OCI-LY1 (cell line): ENCODE measurements at regions not wholly inside any gene's neighbourhood (a gene's known extent, or its start where the extent isn't known, plus 50 kb on each side); places are given as distances from the start of the nearest gene placed in this dataset.

Experiments used
- H2AFZ ChIP-seq: fragments of 200-600 bp; sonication (generic), shearing (Covaris generic); 2 replicates; pipeline ENCODE4 v1.6.0; 2014; ENCODE audit warnings: antibody characterized with exemption, mild to moderate bottlenecking, low read length
- H3F3A ChIP-seq: fragments of 200-600 bp; sonication (generic), shearing (Covaris generic); 2 replicates; pipeline ENCODE4 v1.6.0; 2014; ENCODE audit warnings: mild to moderate bottlenecking, antibody characterized with exemption, low read length, moderate library complexity; ENCODE audit not compliant: insufficient read depth
- H3K27ac ChIP-seq: fragments of 200-600 bp; sonication (generic); 2 replicates; pipeline ENCODE4 v1.5.1; 2014; ENCODE audit warnings: low read length, mixed run types, mild to moderate bottlenecking, low read depth; ENCODE audit not compliant: poor library complexity, severe bottlenecking
- H3K27me3 ChIP-seq: fragments of 200-600 bp; sonication (generic); 2 replicates; pipeline ENCODE4 v1.6.0; 2014; ENCODE audit warnings: antibody characterized with exemption, mild to moderate bottlenecking, low read length, moderate library complexity; ENCODE audit not compliant: insufficient read depth
- H3K36me3 ChIP-seq: fragments of 200-600 bp; sonication (generic); 2 replicates; pipeline ENCODE4 v1.6.1; 2014; ENCODE audit warnings: mild to moderate bottlenecking, antibody characterized with exemption, low read length, moderate library complexity, mixed read lengths; ENCODE audit not compliant: insufficient read depth
- H3K4me1 ChIP-seq: fragments of 200-600 bp; sonication (generic); 2 replicates; pipeline ENCODE4 v1.5.1; 2014; ENCODE audit warnings: mild to moderate bottlenecking, low read length, moderate library complexity; ENCODE audit not compliant: insufficient read depth, severe bottlenecking
- H3K4me2 ChIP-seq: fragments of 200-600 bp; sonication (generic), shearing (Covaris generic); 2 replicates; pipeline ENCODE4 v1.6.1; 2014; ENCODE audit warnings: low read length
- H3K4me3 ChIP-seq: fragments of 200-600 bp; sonication (generic); 2 replicates; pipeline ENCODE4 v1.5.1; 2014; ENCODE audit warnings: low read length, low read depth, mild to moderate bottlenecking, mixed read lengths; ENCODE audit not compliant: poor library complexity, severe bottlenecking
- H3K79me2 ChIP-seq: fragments of 200-600 bp; shearing (Covaris generic); 2 replicates; pipeline ENCODE4 v1.6.1; 2016; ENCODE audit warnings: mixed run types, low read length, mixed read lengths; ENCODE audit not compliant: insufficient read depth
- H3K9ac ChIP-seq: fragments of 200-600 bp; sonication (generic), shearing (Covaris generic); 2 replicates; pipeline ENCODE4 v1.6.1; 2014; ENCODE audit warnings: mild to moderate bottlenecking, low read length, mixed read lengths
- H3K9me2 ChIP-seq: fragments of 200-600 bp; sonication (generic), shearing (Covaris generic); 2 replicates; pipeline ENCODE4 v1.6.1; 2014; ENCODE audit warnings: low read depth, mild to moderate bottlenecking, low read length, mixed read lengths
- H3K9me3 ChIP-seq: fragments of 200-600 bp; shearing (Covaris generic); 2 replicates; pipeline ENCODE4 v1.6.1; 2014; ENCODE audit warnings: low read length, mixed read lengths
- H4K20me1 ChIP-seq: fragments of 200-600 bp; sonication (generic), shearing (Covaris generic); 2 replicates; pipeline ENCODE4 v1.6.0; 2016; ENCODE audit warnings: mild to moderate bottlenecking, low read length; ENCODE audit not compliant: insufficient read depth
- EZH2 ChIP-seq: fragments of 200-600 bp; sonication (generic), shearing (Covaris generic); IDR thresholded peaks from 2 replicates; pipeline ENCODE4 v1.8.0; 2017; ENCODE audit warnings: borderline replicate concordance, mixed run types, mild to moderate bottlenecking, antibody characterized with exemption, low read length, moderate library complexity, mixed read lengths
- TF ChIP-seq, protein P1 (sequence below): fragments of 200-600 bp; sonication (generic), shearing (Covaris generic); IDR thresholded peaks from 2 replicates; pipeline ENCODE4 v1.5.1; 2017; ENCODE audit warnings: mild to moderate bottlenecking, antibody characterized with exemption, low read length, moderate library complexity, mixed read lengths

GRCh38 chr13:63942372-63942771 lies 2526.7 kb upstream of the PCDH20 start:
- H3F3A ChIP-seq: no peaks in the 10 kb centered on the region
- no peaks in the 10 kb centered on the region for H3K36me3 ChIP-seq
- TF ChIP-seq EZH2: no peak
- TF ChIP-seq, protein P1, sequence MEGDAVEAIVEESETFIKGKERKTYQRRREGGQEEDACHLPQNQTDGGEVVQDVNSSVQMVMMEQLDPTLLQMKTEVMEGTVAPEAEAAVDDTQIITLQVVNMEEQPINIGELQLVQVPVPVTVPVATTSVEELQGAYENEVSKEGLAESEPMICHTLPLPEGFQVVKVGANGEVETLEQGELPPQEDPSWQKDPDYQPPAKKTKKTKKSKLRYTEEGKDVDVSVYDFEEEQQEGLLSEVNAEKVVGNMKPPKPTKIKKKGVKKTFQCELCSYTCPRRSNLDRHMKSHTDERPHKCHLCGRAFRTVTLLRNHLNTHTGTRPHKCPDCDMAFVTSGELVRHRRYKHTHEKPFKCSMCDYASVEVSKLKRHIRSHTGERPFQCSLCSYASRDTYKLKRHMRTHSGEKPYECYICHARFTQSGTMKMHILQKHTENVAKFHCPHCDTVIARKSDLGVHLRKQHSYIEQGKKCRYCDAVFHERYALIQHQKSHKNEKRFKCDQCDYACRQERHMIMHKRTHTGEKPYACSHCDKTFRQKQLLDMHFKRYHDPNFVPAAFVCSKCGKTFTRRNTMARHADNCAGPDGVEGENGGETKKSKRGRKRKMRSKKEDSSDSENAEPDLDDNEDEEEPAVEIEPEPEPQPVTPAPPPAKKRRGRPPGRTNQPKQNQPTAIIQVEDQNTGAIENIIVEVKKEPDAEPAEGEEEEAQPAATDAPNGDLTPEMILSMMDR: no peak
- H3K4me2 ChIP-seq: no peak overlapping the region
- no peak overlapping the region for H3K9ac ChIP-seq
- H3K9me2 ChIP-seq: no peaks in the 10 kb centered on the region
- no peak overlapping the region for H2AFZ ChIP-seq
- H3K9me3 ChIP-seq: no peaks in the 10 kb centered on the region
- H3K27me3 ChIP-seq: no peaks in the 10 kb centered on the region
- H4K20me1 ChIP-seq: no peaks in the 10 kb centered on the region
- no peaks in the 10 kb centered on the region for H3K79me2 ChIP-seq
- H3K4me1 ChIP-seq: no peaks in the 10 kb centered on the region
- no peak overlapping the region for H3K4me3 ChIP-seq
- no peak overlapping the region for H3K27ac ChIP-seq

GRCh38 chr13:63938851-63939250 lies 2523.2 kb upstream of the PCDH20 start:
- Histone ChIP-seq H3F3A (no peaks in the 10 kb centered on the region), H2AFZ (no peak overlapping the region), H3K4me3 (no peak overlapping the region), H3K4me1 (no peaks in the 10 kb centered on the region), H3K79me2 (no peaks in the 10 kb centered on the region), H3K9me2 (no peaks in the 10 kb centered on the region), H3K36me3 (no peaks in the 10 kb centered on the region), H3K4me2 (no peak overlapping the region), H3K9me3 (no peaks in the 10 kb centered on the region), H3K9ac (no peak overlapping the region), H3K27ac (no peak overlapping the region), H3K27me3 (no peaks in the 10 kb centered on the region), H4K20me1 (no peaks in the 10 kb centered on the region)
- TF ChIP-seq, protein P1: no peak
- TF ChIP-seq EZH2: no peak

DNA sequence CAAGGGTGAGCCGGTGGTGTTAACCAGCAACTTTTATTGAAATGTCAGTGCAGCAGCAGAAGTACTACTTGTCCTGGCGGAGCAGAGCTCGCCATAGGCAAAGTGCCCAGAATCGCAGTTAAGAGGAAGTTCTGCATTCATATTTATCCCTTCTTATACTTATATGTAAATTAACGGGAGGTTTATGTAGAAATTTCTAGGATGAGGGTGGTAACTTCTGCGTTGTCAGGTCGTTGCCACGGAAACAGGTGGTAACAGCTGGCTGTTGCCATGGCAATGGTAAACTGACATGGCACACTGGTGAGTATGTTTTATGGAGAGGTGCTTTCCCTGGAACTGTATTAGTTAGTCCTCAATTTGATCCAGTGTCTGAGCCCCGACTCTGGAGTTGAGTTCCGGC lies 2494.9 kb upstream of the PCDH20 start:
- Histone ChIP-seq H4K20me1 (no peaks in the 10 kb centered on the region), H3K9ac (no peak overlapping the region), H3K9me2 (no peaks in the 10 kb centered on the region; the same call in 1 of the 2 replicates), H3K4me3 (no peak overlapping the region), H3F3A (no peaks in the 10 kb centered on the region), H2AFZ (no peak overlapping the region), H3K27ac (no peak overlapping the region), H3K4me2 (no peak overlapping the region), H3K4me1 (no peaks in the 10 kb centered on the region), H3K36me3 (no peaks in the 10 kb centered on the region), H3K79me2 (no peaks in the 10 kb centered on the region), H3K9me3 (no peaks in the 10 kb centered on the region), H3K27me3 (no peaks in the 10 kb centered on the region)
- no peak for TF ChIP-seq EZH2
- TF ChIP-seq, protein P1: no peak
